GM19324 (cell line): ENCODE measurements at regions not wholly inside any gene's neighbourhood (a gene's known extent, or its start where the extent isn't known, plus 50 kb on each side); places are given as distances from the start of the nearest gene placed in this dataset.
"Not testable (repeated sequence)": the region's sequence is repeated elsewhere in the genome, so short reads cannot be mapped to it uniquely, and the experiment has no call there.

Source experiments
- ATAC-seq: cut with Tn5 transposase; IDR thresholded peaks from one replicate; pipeline ENCODE4 v1.9.1; 2021; ENCODE audit warnings: mild to moderate bottlenecking, moderate library complexity; ENCODE audit not compliant: unreplicated experiment, low FRiP score

DNA sequence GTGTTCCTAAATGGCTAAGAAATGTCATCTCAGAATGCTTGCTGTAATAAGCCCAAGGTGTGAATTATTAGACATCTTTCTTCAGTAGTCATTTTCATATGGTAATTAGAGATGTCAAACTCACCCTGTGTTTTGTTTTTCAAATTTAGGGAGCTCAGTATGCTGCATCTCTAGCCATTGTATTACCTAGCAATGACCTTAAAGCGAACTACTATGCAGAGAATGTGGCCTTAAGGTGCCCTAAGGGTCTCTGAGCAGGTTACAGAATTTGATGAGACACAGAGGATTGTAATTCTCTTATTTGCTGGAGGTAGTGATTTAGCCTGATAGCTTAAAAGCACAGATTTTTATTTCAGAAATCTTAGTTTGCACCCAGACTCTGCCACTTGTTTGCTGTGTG, 1052.6 kb upstream of the DDX18 start:
- no peak for ATAC-seq

- ATAC-seq, result no peak
Measured at GRCh38 chr2:116769514-116769913, 1045.0 kb upstream of the DDX18 start.

GRCh38 chr2:116776556-116776955, 1037.9 kb upstream of the DDX18 start:
- ATAC-seq, result no peak

DNA sequence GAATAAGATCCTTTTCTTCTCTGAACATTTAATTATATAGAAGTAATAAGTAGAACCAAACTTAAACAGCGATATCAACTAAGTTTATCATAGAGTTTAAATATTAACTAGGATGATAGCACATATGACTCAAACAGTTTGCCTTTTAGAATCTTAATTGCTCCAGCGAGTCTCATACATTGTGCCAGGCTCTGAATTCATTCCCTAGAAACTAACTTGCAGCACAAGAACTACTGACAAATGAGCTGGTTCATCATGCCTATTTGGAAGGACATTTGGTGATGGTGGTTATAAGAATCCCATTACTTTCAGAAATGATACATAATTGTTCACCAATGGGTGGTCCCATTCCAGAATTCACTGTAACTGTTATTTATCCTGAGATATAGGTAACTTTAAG, 1026.6 kb upstream of the DDX18 start:
- ATAC-seq, result no peak

DNA sequence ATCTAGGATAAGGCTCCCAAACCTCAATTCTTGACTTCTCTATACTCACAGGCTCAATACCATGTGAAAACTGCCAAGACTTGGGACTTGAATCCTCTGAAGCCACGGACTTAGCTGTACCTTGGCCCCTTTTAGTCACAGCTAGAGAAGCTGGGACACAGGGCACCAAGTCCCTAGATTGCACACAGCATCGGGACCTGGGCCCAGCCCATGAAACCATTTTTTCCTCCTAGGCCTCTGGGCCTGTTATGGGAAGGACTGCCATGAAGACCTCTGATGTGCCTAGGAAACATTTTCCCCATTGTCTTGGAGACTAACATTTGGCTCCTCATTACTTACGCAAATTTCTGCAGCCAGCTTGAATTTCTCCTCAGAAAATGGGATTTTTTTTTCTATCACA, 1011.8 kb upstream of the DDX18 start:
- ATAC-seq, result no peak

DNA sequence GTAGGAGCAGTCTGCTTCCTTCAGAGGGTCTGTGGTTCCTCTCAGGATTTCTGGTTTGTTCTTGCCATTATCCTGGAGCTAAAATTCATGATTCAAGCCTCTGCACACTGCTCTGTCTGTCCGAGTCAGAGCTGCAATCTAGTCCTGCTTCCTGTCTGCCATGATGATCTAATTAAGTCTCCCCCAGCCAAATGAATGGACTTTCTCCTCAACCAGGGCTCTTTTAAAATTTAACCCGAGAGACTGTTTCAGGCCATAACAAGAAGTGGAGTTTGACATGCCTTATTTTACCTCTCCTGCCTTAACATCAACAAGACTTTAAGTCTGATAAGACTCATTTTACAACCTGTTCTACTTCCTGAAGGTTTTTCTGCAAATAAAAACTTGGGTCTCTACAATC, 1009.6 kb upstream of the DDX18 start:
- ATAC-seq, result no peak

DNA sequence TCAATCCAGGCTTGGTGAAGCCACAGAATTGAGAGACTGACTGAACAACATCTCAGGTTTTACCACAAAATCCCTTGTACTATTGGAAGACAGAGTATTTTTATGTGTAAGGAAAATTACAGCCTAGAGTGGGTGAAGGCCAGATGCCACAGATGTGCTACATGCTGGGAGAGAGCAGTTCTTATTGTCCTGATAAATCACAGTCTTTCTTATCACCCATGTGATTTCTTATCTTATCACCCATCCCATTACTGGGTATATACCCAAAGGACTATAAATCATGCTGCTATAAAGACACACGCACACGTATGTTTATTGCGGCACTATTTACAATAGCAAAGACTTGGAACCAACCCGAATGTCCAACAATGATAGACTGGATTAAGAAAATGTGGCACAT, 1008.0 kb upstream of the DDX18 start:
- not testable (repeated sequence) for ATAC-seq

DNA sequence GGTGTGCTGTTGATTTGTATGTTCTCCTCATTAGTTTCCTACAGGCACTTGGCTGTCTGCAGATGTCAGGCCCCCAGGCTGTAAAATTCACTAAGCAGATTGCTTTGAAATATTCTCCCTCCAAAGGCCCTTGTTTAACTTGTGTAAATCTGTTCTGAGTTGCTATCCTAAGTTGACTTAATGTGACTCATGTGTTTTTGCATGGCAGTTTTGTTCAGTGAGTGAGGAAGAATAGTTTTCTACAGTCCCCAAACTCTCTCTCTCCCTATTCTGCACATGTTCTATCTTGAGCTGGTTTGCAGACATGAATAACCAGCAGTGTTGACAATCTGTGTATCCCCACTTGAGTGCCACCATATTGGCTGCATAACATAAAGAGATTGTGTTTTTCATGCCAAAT, 1005.4 kb upstream of the DDX18 start:
- ATAC-seq, result no peak

DNA sequence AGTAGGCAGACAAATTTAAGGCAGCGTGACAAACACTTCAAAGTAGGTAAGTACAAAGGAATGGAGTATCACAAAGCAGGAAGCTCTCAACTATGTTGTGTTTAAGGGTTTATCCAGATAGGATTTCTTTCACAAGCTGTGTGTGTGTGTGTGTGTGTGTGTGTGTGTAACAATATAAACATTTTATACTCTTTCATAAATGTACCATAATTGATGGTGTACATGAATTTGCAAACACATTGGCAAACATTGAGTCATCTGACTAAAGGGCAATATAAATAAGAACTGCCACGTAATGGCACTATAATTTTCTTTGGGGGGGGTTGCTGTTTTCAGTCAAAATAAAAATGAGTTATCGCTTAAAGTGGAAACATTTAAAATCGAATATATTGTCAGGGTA, 1004.4 kb upstream of the DDX18 start:
- no peak for ATAC-seq

DNA sequence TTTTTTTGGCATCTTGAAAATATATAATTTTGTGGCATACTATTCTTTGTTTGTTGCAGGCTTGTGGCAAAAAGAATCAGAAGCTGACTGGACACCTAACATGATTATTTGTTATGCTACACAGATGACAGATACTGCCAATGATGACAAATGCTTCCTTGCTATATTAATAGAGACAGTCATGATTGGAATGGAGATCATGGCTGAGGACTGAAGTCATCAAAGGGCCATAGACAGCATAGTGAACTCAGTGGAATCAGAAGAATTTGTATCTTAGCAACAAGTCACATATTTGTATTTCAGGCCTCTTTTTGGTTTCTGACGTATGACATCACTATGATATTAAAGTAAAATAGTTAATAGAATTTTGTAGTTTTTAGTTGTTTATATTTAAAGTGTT, 1003.8 kb upstream of the DDX18 start:
- no peak for ATAC-seq

- ATAC-seq, result no peak
Measured at GRCh38 chr2:116819355-116819754, 995.1 kb upstream of the DDX18 start.

DNA sequence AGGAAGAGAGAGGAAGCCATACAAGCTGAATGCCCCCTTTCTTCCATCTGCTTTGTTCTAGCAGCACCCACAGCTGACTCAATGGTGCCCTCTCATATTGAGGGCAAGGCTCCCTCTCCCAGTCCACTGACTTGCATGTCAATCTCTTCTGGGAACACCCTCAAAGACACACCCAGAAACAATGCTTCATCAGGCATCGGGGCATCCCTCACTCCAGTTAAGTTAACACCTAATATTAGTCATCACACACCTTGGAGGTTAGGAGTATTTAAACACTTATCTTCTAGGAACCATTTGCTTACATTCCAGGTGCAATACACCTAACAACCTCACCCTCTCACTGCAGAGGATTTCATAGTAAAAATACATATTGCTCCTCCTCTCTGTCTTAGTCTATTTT, 993.5 kb upstream of the DDX18 start:
- no peak for ATAC-seq

DNA sequence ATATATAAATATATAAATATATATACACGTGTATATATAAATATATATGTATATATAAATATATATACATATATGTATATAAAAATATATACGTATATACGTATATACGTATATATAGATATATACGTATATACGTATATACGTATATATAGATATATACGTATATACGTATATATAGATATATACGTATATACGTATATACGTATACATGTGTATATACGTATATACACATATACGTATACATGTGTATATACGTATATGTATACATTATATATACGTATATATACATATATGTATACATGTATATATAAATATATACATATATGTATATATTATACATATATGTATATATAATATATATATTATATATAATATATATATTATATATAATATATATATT, 984.9 kb upstream of the DDX18 start:
- ATAC-seq, result not testable (repeated sequence)

GRCh38 chr2:116832148-116832547, 982.3 kb upstream of the DDX18 start:
- ATAC-seq, result no peak

- no peak for ATAC-seq
Measured at GRCh38 chr2:116833052-116833451, 981.4 kb upstream of the DDX18 start.

DNA sequence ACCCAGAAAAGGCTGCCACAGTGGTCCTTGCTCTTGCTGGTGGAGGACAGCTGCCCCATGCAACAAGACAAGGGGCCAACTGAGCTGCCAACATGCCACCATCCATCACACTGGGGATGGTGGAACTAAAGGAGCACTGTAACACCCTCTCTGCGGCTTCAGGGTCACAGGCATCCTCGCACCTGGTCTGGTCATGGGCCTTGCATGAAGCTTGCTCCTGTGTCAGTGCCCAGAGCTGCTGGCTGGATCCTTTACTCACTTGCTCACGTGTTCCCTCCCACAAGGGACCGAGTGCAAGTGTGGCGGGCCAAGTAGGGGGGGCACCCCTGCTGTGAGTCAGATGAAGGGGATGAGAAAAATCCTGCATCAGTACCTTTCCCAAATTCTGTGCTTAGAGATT, 972.3 kb upstream of the DDX18 start:
- ATAC-seq, result no peak

DNA sequence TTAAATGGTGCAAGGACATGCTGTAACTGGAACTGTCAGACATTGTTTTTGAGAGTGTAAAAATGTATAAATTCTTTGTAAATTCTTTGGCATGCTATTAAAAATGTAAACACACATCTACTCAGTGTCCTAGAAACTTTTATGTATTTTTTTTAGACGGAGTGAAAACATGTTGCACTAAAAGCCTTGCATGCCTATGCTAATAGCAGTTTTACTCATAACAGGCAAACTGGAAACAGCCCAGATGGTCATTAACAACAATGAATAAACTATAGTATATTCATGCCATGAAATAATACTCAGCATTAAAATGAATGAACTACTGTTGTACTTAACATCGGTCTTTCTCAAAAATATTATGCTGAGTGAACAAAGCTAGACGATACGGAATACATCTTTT, 954.8 kb upstream of the DDX18 start:
- no peak for ATAC-seq

- ATAC-seq, result no peak
Measured at GRCh38 chr2:116874021-116874420, 940.5 kb upstream of the DDX18 start.

GRCh38 chr2:116877274-116877673, 937.2 kb upstream of the DDX18 start:
- ATAC-seq, result no peak

GRCh38 chr2:116877944-116878343, 936.5 kb upstream of the DDX18 start:
- ATAC-seq, result no peak

DNA sequence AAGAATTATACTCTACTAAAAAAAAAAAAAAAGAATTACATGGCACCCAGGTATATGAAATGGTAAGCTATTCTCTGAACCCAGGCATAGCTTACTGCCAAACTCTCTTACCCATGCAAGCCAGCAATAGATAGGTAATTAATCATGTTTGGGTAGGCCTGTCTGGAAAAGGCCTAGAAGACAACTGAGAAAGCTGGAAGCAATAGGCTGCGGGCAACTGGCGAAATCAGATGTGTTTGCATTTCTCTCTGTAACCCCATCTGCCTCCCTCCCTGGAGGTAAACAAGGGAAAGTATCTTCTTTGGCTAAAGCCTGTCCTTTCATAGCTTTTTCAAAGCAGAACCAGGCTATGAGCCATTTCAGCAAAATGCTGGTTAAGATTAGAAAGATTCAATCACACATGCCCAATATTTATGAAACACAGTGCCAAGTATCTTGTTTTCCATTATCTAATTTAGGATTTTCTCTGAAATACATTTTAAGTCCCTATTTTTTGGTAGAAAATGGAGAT, 934.8 kb upstream of the DDX18 start:
- no peak for ATAC-seq

DNA sequence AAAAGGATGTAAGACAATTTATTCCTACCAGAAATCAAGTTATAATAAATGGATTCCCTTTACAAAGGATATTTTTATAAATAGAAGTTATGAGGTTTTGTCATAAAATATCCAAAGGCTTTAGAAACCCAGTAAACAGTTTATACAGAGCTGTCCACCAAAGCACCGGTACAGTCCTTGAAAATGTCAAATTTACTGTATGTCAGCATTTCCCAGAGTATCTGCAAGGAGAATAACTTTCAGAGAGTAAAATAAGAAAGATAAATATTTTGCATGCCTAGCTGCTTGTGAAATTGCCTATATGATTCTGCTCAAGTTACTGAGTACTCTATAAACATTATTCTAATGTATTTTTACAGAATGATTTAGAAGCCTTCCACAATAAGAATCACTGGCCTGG, 923.3 kb upstream of the DDX18 start:
- ATAC-seq, result no peak

DNA sequence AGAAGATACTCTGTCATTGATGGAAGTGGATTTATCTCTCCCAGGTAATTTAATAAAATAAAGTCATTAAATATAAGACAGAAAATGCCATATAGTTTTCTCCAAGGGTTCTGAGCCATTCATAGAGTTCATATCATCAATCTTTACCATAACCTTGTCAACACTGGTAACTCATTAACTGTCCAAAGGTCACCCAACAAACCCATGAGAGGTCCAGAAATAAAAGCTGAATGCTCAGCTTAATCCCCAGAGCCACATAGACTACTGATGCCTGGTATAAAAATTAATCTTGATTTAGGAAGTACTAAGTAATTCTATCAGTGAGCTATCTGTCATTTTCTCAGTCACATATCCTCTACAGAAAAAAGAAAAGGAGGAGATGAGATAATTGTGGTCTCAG, 903.0 kb upstream of the DDX18 start:
- ATAC-seq, result no peak
